ENCODE measurements at regions not wholly inside any gene's neighbourhood (a gene's known extent, or its start where the extent isn't known, plus 50 kb on each side); places are given as distances from the start of the nearest gene placed in this dataset.

DNA sequence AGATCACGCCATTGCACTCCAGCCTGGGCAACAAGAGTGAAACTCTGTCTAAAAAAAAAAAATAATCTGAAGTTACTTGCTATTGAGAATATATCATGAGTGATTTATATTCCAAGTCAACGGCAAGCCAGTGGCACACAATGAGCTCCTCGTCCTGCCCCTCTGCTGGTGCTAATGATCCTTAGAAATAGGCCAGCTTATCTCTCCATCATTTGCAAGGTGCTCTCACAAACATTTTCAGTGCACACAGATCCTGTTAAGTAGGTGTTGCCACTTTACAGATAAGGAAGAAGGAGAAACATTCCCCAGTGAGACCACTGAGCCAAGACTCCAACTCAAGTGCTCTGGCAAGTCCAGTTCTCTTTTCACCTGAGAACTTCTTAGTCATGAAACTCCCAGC, 91.3 kb upstream of the GPR45 start:
- Histone ChIP-seq H3K27ac (no peak overlapping the region), H3K79me2 (ENCODE audit: low read depth) (peaks cover 10% of the 10 kb centered on the region), H3K27me3 (no peaks in the 10 kb centered on the region), H4K20me1 (ENCODE audit: low read depth) (no peaks in the 10 kb centered on the region), H2AFZ (replicated peaks) (no peak overlapping the region), H3F3A (ENCODE audit: low read depth) (peaks cover 3% of the 10 kb centered on the region), H3K4me3 (no peak overlapping the region), H3K9ac (no peak overlapping the region), H3K4me2 (no peak overlapping the region), H3K4me1 (peaks cover 21% of the 10 kb centered on the region), H3K9me3 (ENCODE audit: low read depth) (no peaks in the 10 kb centered on the region), H3K36me3 (no peaks in the 10 kb centered on the region)
- TF ChIP-seq EZH2 (IDR thresholded peaks at IDR 0.05) (no peak), CTCF (IDR thresholded peaks at IDR 0.05) (no peak), EZH2phosphoT487 (IDR thresholded peaks at IDR 0.05) (no peak)
- H3K4me1 Mint-ChIP-seq = no peaks in the 10 kb centered on the region
- H3K27me3 Mint-ChIP-seq (ENCODE audit: insufficient read depth, low read depth) = no peaks in the 10 kb centered on the region
- H3K27ac Mint-ChIP-seq = no peak overlapping the region
- peaks cover 3% of the 10 kb centered on the region for H3K9me3 Mint-ChIP-seq
- peaks cover 2% of the 10 kb centered on the region for H3K36me3 Mint-ChIP-seq
- DNase-seq (ENCODE audit: low spot score) = no peak
- no peak overlapping the region for H3K4me3 Mint-ChIP-seq

GRCh38 chr2:105154119-105154818, 87.3 kb upstream of the GPR45 start:
- no peaks in the 10 kb centered on the region for H3K36me3 ChIP-seq
- Mint-ChIP-seq H3K27ac (no peak overlapping the region), H3K36me3 (peaks cover 7% of the 10 kb centered on the region), H3K9me3 (peaks cover 20% of the 10 kb centered on the region), H3K4me1 (no peaks in the 10 kb centered on the region), H3K4me3 (no peak overlapping the region), H3K27me3 (ENCODE audit: insufficient read depth, low read depth) (no peaks in the 10 kb centered on the region)
- no peaks in the 10 kb centered on the region for H3K4me1 ChIP-seq
- H4K20me1 ChIP-seq (ENCODE audit: low read depth) = no peaks in the 10 kb centered on the region
- H3F3A ChIP-seq (ENCODE audit: low read depth) = no peaks in the 10 kb centered on the region
- H3K27ac ChIP-seq = no peak overlapping the region
- no peak overlapping the region for H3K4me2 ChIP-seq
- no peak overlapping the region for H3K9ac ChIP-seq
- TF ChIP-seq CTCF (IDR thresholded peaks at IDR 0.05) = no peak
- no peak for TF ChIP-seq EZH2phosphoT487 (IDR thresholded peaks at IDR 0.05)
- TF ChIP-seq EZH2 (IDR thresholded peaks at IDR 0.05) = no peak
- no peaks in the 10 kb centered on the region for H3K27me3 ChIP-seq
- H3K79me2 ChIP-seq (ENCODE audit: low read depth) = no peaks in the 10 kb centered on the region
- no peak overlapping the region for H3K4me3 ChIP-seq
- DNase-seq (ENCODE audit: low spot score) = no peak
- peaks cover 4% of the 10 kb centered on the region for H3K9me3 ChIP-seq (ENCODE audit: low read depth)
- no peak overlapping the region for H2AFZ ChIP-seq (replicated peaks)

- Histone ChIP-seq H3K79me2 (ENCODE audit: low read depth) (no peaks in the 10 kb centered on the region), H3K4me2 (no peak overlapping the region), H4K20me1 (ENCODE audit: low read depth) (no peaks in the 10 kb centered on the region), H3K27ac (no peak overlapping the region), H3K4me3 (no peak overlapping the region), H3K27me3 (no peaks in the 10 kb centered on the region), H2AFZ (replicated peaks) (no peak overlapping the region), H3K36me3 (no peaks in the 10 kb centered on the region), H3K9me3 (ENCODE audit: low read depth) (peaks cover 7% of the 10 kb centered on the region), H3F3A (ENCODE audit: low read depth) (no peaks in the 10 kb centered on the region), H3K9ac (no peak overlapping the region), H3K4me1 (no peaks in the 10 kb centered on the region)
- no peak overlapping the region for H3K27ac Mint-ChIP-seq
- H3K4me3 Mint-ChIP-seq = no peak overlapping the region
- no peaks in the 10 kb centered on the region for H3K27me3 Mint-ChIP-seq (ENCODE audit: insufficient read depth, low read depth)
- H3K36me3 Mint-ChIP-seq = peaks cover 7% of the 10 kb centered on the region
- DNase-seq (ENCODE audit: low spot score) = no peak
- H3K9me3 Mint-ChIP-seq = peaks cover 20% of the 10 kb centered on the region
- TF ChIP-seq EZH2phosphoT487 (IDR thresholded peaks at IDR 0.05) (no peak), CTCF (IDR thresholded peaks at IDR 0.05) (no peak), EZH2 (IDR thresholded peaks at IDR 0.05) (no peak)
- H3K4me1 Mint-ChIP-seq = no peaks in the 10 kb centered on the region
These were observed 85.4 kb upstream of the GPR45 start for GRCh38 chr2:105156166-105156565.
